GM12892 (cell line): ENCODE measurements at regions not wholly inside any gene's neighbourhood (a gene's known extent, or its start where the extent isn't known, plus 50 kb on each side); places are given as distances from the start of the nearest gene placed in this dataset.

ENCODE experiments used
- POLR2A ChIP-seq: IDR thresholded peaks from 2 replicates; pipeline ENCODE4 v1.6.1; 2011; ENCODE audit warnings: low read depth, low read length, control low read depth
- POLR2AphosphoS5 ChIP-seq: IDR thresholded peaks from 2 replicates; pipeline ENCODE4 v1.6.1; 2011; ENCODE audit warnings: low read depth, low read length, control low read depth
- TAF1 ChIP-seq: IDR thresholded peaks from 2 replicates; pipeline ENCODE4 v1.6.1; 2011; ENCODE audit warnings: low read depth, mild to moderate bottlenecking, control low read depth, low read length, borderline replicate concordance

DNA sequence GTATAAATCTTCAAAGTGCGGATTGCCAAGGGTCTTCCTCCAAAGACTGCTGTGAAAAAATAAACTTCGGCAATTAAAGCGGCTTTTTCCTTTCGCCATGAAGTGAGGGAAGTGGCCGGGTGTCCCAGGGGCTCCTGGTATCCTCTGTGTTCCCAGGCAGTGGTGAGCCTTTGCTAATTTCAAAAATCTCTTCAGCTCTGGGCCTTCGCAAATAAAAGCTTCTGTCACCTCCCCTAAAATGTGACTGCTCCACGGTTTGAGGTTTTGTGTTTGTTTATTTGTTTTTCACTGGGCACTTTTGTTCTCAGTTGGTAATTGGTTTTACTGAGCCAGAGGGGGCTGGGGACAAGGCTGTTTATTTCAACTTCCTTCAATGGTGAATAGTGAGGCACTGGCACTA is 270.1 kb upstream of the POU3F3 start:
- no peak for TF ChIP-seq POLR2AphosphoS5
- no peak for TF ChIP-seq POLR2A
- TF ChIP-seq TAF1 = no peak
